PC-9 (cell line): ENCODE measurements at regions not wholly inside any gene's neighbourhood (a gene's known extent, or its start where the extent isn't known, plus 50 kb on each side); places are given as distances from the start of the nearest gene placed in this dataset.

Experiments
- EZH2 ChIP-seq: fragments of 200-600 bp; sonication (generic); IDR thresholded peaks from 2 replicates; pipeline ENCODE4 v1.8.0; 2017; ENCODE audit warnings: antibody characterized with exemption, low read depth
- TF ChIP-seq, protein P1 (sequence below): fragments of 200-600 bp; sonication (generic); conservative IDR thresholded peaks from 2 replicates; pipeline ENCODE4 v1.6.1; 2017; ENCODE audit warnings: mixed run types, antibody characterized with exemption, mild to moderate bottlenecking, moderate library complexity

- TF ChIP-seq, protein P1, sequence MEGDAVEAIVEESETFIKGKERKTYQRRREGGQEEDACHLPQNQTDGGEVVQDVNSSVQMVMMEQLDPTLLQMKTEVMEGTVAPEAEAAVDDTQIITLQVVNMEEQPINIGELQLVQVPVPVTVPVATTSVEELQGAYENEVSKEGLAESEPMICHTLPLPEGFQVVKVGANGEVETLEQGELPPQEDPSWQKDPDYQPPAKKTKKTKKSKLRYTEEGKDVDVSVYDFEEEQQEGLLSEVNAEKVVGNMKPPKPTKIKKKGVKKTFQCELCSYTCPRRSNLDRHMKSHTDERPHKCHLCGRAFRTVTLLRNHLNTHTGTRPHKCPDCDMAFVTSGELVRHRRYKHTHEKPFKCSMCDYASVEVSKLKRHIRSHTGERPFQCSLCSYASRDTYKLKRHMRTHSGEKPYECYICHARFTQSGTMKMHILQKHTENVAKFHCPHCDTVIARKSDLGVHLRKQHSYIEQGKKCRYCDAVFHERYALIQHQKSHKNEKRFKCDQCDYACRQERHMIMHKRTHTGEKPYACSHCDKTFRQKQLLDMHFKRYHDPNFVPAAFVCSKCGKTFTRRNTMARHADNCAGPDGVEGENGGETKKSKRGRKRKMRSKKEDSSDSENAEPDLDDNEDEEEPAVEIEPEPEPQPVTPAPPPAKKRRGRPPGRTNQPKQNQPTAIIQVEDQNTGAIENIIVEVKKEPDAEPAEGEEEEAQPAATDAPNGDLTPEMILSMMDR: no peak
- TF ChIP-seq EZH2: no peak
These were observed 119.4 kb upstream of the ROBO1 start for GRCh38 chr3:79887213-79887612.
